HG03432 (cell line): ENCODE measurements at regions not wholly inside any gene's neighbourhood (a gene's known extent, or its start where the extent isn't known, plus 50 kb on each side); places are given as distances from the start of the nearest gene placed in this dataset.

Experiments
- ATAC-seq: cut with Tn5 transposase; IDR thresholded peaks from one replicate; pipeline ENCODE4 v1.9.1; 2021; ENCODE audit warnings: mild to moderate bottlenecking, moderate library complexity; ENCODE audit not compliant: unreplicated experiment

DNA sequence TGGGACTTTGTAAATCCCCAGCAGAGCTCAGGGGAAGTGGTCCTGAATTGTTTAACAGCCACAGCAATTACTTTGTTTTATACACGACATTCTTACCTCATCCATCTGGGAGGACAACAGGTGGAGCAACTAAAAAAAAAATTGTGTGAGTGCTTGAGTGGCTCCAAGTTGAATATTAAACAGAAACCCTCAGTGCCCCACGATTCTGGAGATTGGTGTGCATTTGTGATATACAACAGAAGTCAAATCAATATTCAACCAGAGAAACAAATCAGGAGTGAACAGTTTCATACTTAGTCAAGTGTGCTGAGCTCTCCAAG, 204.8 kb downstream of the HAPSTR1 start:
- ATAC-seq = no peak

- no peak for ATAC-seq
Measured at GRCh38 chr16:9297437-9298113, 206.1 kb downstream of the HAPSTR1 start.

DNA sequence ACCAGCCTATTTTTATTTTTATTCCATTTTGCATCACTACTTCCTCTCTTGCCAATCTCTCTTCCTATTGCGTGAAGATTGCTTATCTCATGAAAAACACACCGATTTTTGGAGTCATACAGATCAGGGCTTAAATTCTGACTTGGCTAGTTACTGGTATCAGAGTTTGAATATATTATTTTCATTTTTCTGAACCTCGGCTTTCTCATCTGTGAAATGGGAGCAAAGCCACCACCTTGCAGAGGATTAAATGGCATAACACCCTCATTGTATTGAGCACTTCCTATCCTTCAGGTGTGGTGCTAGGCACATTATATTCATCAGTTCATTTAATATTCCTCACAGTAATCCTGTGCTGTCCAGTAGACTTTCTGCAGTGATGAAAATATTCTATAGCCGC, 208.8 kb downstream of the HAPSTR1 start:
- no peak for ATAC-seq

DNA sequence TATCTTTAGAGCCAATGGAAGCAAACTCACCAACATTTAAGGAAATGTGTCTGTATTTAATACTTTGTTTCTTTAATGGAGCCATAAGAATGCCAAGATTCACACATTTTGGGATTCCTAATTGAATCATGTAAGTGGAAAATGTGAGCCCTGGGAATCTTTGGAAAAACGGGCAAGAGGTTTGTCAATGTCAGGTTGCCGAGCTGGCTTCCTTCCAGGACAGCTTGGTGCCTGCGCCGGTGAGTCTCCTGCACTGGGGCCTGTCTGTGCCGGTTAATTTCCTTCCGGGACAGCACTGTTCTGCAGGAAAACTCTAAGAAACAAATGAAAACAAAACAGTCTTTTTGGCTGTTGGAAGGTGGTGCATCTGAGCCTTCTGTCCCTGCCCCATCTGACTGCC, 210.6 kb downstream of the HAPSTR1 start:
- ATAC-seq = no peak

- ATAC-seq = no peak
Measured at GRCh38 chr16:9306753-9307152, 215.3 kb downstream of the HAPSTR1 start.

DNA sequence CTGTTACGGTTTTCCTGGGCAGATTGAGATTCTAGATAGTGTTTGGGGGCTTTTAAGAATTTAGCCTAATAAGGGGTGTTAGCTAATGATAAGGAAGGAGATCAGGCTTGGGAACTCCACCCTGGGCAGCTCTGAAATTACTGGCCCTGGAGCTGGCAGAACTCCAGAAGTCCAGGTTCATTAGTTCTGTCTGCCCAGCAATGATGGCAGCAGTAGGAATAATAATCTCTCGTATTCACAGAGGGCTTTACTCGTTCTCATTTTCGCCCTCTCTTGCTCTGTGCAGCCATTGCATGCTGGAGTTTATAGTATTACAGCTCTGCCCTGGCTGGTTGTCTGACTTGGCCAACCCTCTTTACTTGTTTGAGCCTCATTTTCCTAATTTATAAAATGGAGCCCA, 216.0 kb downstream of the HAPSTR1 start:
- no peak for ATAC-seq

- ATAC-seq = no peak
Measured at GRCh38 chr16:9308356-9308801, 216.9 kb downstream of the HAPSTR1 start.

GRCh38 chr16:9308850-9309249, 217.4 kb downstream of the HAPSTR1 start:
- no peak for ATAC-seq

DNA sequence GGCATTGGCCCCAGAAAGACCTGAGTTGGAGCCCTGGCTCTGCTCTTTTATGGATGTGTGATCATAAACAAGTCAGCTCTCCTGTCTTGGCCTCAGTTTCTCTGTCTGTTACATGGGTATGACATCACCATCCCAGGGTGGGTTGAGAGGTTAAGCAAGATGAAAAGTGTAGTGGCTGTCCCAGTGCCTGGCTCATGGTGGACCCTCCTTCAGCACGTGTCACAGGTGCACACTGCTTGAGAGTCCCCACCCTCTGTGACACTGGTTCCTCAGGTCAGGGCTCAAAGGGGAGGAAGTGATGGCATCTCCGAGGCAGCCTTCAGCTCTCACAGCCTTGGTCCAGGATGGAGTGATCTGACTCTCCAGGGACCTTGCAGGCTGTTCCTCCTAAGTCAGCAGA, 218.4 kb downstream of the HAPSTR1 start:
- no peak for ATAC-seq

GRCh38 chr16:9311303-9311954, 220.0 kb downstream of the HAPSTR1 start:
- no peak for ATAC-seq

GRCh38 chr16:9316008-9316407, 224.6 kb downstream of the HAPSTR1 start:
- no peak for ATAC-seq

GRCh38 chr16:9316615-9317014, 225.2 kb downstream of the HAPSTR1 start:
- no peak for ATAC-seq

DNA sequence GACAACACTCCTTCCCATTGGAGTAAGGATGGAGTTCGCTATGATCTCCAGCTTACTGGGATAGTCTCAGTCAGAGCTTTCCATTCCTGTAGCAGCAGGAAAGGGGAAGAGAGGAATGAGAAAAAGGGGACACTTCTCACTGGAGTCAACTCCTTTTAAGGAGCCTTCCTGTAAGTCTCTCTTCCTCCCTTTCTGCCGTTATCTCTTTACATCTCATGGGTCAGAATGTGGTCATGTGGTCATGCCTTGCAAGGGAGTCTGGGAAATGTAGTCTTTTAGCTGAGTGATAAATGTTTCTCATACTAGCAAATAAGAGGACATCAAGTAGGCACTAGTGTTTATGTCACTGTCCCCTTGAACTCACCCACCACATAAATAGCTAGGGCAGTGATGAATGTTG, 227.3 kb downstream of the HAPSTR1 start:
- ATAC-seq = no peak

DNA sequence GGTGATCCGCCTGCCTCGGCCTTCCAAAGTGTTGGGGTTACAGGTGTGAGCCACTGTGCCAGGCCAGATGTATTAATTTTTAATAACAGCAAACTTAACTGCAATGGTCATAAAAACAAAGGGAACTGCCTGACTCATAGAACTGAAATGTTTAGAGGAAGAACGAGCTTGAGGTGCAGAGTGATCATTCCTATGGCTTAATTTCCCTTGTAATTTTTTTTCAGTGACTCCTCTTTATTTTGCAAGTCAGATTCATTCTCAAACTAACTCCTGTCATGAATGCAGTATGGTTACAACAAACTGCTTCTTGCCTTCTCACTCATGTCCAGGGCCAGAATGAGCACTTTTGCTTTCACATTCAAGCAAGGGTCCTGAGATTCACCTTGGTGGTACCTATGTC, 231.3 kb downstream of the HAPSTR1 start:
- no peak for ATAC-seq

DNA sequence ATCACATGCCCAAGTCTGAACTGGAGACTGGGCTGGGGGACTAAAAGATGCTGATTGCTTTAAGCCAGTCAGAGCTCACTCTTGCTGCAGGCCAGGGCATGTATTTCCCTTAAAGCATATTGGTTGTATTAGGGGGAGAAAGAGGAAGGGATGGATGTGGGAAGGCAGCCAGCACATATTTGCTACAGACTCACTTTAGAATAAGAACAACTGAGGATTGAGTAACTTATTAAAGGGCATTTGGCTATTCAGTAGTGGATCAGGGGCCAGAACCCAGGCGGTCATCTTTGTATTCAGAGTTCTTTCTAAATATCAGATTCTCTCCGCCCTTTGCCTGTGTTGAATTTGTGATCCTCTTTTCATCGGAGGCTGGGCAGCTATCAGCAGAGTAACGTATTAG, 231.7 kb downstream of the HAPSTR1 start:
- ATAC-seq = no peak

GRCh38 chr16:9327253-9327652, 235.8 kb downstream of the HAPSTR1 start:
- no peak for ATAC-seq

GRCh38 chr16:9328411-9328810, 237.0 kb downstream of the HAPSTR1 start:
- no peak for ATAC-seq

DNA sequence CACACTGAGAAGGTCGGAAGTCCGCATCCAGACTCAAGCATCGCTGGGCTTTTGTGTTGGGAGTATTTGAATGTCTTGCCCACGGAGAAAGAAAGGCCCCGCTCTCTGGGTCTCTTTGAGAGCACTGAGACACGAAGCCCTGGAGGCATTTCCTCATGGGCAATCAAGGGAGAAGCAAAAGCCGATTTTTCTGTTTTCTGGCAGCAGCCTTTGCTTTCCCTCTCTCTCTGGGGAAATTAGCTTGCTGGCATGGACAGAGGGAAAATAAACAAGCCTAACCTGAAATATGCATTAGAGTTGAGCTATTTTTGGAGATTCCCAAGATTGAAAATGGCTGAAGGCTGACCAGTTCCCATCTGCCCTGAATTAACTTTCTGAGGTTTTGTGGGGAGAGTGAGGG, 238.7 kb downstream of the HAPSTR1 start:
- no peak for ATAC-seq

GRCh38 chr16:9331503-9331902, 240.1 kb downstream of the HAPSTR1 start:
- ATAC-seq = no peak

- no peak for ATAC-seq
Measured at GRCh38 chr16:9332574-9333148, 241.2 kb downstream of the HAPSTR1 start.

GRCh38 chr16:9333469-9333868, 242.0 kb downstream of the HAPSTR1 start:
- ATAC-seq = no peak

DNA sequence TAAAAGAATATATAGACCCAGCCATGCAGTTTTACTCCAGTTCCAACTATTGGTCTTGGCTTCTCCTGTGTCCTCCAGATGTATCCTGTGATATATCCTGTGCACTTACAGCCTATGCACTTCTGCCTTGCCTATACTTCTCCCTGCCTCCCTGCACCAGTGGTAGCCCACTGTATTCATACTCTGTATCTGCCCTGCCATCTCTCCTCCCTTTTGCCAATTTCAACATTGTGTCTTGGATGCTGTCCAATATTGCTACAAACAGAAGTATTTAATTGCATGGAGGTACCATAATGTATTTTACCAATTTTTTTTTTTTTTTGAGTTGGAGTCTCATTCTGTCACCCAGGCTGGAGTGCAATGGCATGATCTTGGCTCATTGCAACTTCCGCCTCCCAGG, 242.7 kb downstream of the HAPSTR1 start:
- ATAC-seq = no peak
